Upper lobe of left lung (tissue), 6 donors: ENCODE measurements at regions not wholly inside any gene's neighbourhood (a gene's known extent, or its start where the extent isn't known, plus 50 kb on each side); places are given as distances from the start of the nearest gene placed in this dataset.

Experiments
- ATAC-seq, 2 donors: fragments of 200-7000 bp; cut with Tn5 transposase; one replicate each; pipeline ENCODE4 v1.9.1; 2022; ENCODE audit warnings: mild to moderate bottlenecking in 2 of 2, moderate library complexity in 2 of 2; ENCODE audit not compliant: low FRiP score in 2 of 2
- DNase-seq, 2 donors: peaks; one replicate each; pipeline ENCODE4 v3.0.0-alpha.2; 2019 to 2020
- H3K27ac ChIP-seq, 4 donors: fragments of 200-600 bp; sonication (generic); one replicate each; pipeline ENCODE4 v1.5.1; 2016 to 2019
- H3K27me3 ChIP-seq, 4 donors: fragments of 200-600 bp; sonication (generic); one replicate each; pipeline ENCODE4 v1.5.1; 2017 to 2019
- H3K36me3 ChIP-seq, 4 donors: fragments of 200-600 bp; sonication (generic); one replicate each; pipeline ENCODE4 v1.5.1; 2016 to 2019
- H3K4me1 ChIP-seq, 4 donors: fragments of 200-600 bp; sonication (generic); one replicate each; pipeline ENCODE4 v1.5.1; 2018 to 2019
- H3K4me3 ChIP-seq, 4 donors: fragments of 200-600 bp; sonication (generic); one replicate each; pipeline ENCODE4 v1.5.1; 2017 to 2019; ENCODE audit warnings: mild to moderate bottlenecking in 2 of 4, moderate library complexity in 1 of 4
- H3K9me3 ChIP-seq, 4 donors: fragments of 200-600 bp; sonication (generic); one replicate each; pipeline ENCODE4 v1.5.1; 2018 to 2019
- CTCF ChIP-seq, 6 experiments: fragments of 450-650 bp in 4 of 6; fragments of 200-600 bp in 2 of 6; sonication (generic) in 2 of 6; IDR thresholded peaks; one replicate each; pipeline ENCODE4 v1.5.1; 2016 to 2019; ENCODE audit warnings: antibody characterized with exemption in 6 of 6
- EP300 ChIP-seq, 4 donors: sonication (generic); formaldehyde crosslinking; IDR thresholded peaks; one replicate each; pipeline ENCODE4 v1.5.1; 2017; ENCODE audit warnings: antibody characterized with exemption in 4 of 4, control low read depth in 2 of 4
- POLR2A ChIP-seq, 4 donors: fragments of 450-650 bp; IDR thresholded peaks; one replicate each; pipeline ENCODE4 v1.5.1; 2016 to 2017; ENCODE audit warnings: antibody characterized with exemption in 4 of 4, mild to moderate bottlenecking in 2 of 4
- POLR2AphosphoS5 ChIP-seq, 2 donors: sonication (generic); formaldehyde crosslinking; IDR thresholded peaks; one replicate each; pipeline ENCODE4 v1.5.1; 2017; ENCODE audit warnings: antibody characterized with exemption in 2 of 2
- WGBS, 2 donors: methylation state at CpG; one replicate each; pipeline ENCODE4 v1.1.5; 2017 to 2018; 5-methylcytosine and 5-hydroxymethylcytosine counted together
- donor health status: DM: no; HTN: no; CAD: no; lungs with moderate emphysema.
- donor health status: DM: no; HTN: yes; CAD: no; lungs with severe emphysema.

DNA sequence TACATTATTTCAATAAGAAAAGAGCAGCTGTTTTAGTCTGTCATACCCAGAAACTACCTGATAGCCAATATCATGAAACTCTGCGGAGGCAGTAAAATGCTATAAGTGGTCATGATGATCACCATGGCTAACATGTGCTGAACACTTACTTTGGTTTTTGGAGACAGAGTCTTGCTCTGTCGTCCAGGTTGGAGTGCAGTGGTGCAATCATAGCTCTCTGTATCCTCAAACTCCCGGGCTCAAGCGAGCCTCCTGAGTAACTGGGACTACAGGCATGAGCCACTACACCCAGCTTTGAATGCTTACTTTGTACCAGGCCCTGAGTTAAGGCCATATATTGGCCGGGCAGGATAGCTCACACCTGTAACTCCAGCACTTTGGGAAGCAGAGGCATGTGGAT is 101.2 kb upstream of the DHX40 start:
- Histone ChIP-seq H3K27me3 (no peaks in the 10 kb centered on the region), H3K9me3 (no peaks in the 10 kb centered on the region), H3K36me3 (no peaks in the 10 kb centered on the region), H3K4me3 (no peak overlapping the region), H3K4me1 (no peaks in the 10 kb centered on the region), H3K27ac (no peak overlapping the region)
- TF ChIP-seq POLR2AphosphoS5 (IDR thresholded peaks at IDR 0.05) (no peak), CTCF (IDR thresholded peaks at IDR 0.05) (no peak), POLR2A (IDR thresholded peaks at IDR 0.05) (no peak), EP300 (IDR thresholded peaks at IDR 0.05) (no peak)
- 79 to 88% methylated on average over 2 to 5 of the region's 5 CpGs for WGBS, 2 donors
- DNase-seq (peak in 1 of 2 donors; percentile 22), ATAC-seq (no peak)

GRCh38 chr17:59465949-59466307 is 99.5 kb upstream of the DHX40 start:
- H3K27me3 ChIP-seq = no peaks in the 10 kb centered on the region
- H3K4me3 ChIP-seq = no peak overlapping the region

DNA sequence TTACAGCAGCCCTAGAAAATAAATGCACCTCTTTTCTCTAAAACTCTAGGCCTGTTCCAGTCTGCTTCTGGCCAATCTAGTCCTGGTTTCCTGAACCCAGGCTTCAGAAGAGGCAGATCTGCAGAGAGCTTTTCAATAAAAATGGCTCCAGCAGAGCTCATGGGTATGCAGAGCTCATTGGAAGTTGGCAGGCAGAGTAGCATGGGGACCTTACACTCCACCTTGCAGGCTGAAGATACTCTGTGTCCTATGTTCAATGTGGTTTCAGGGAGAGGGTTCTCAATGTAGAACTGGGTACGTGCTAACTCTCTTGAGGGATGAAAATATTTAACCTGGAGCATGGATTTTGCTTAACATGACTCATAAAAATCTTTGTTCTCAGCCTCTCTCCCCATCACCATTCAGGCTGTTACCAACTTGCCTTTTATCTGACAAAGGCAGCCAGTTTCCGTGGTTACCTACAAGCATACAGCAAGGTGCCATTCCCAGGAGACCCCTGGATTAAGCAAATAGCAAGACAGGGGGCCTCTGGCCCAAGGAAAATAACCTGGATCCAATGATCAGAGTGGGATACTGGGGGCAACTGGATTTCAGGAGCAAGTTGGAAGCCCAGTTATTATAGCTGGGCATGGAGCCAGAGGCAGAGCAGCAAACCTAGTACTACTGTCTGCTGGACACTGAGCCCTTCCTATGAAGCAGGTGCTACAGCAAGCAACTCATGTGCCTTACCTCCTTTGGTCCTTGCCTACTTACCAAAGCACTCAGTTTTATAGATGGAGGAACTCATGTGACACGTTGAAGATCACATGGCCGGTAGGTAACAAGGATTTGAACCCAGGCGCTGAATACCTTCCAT is 98.2 kb upstream of the DHX40 start:
- Histone ChIP-seq H3K36me3 (no peaks in the 10 kb centered on the region), H3K27ac (no peak overlapping the region), H3K4me3 (no peak overlapping the region), H3K4me1 (no peaks in the 10 kb centered on the region), H3K9me3 (no peaks in the 10 kb centered on the region), H3K27me3 (no peaks in the 10 kb centered on the region)
- 90 to 94% methylated on average over 5 of the region's 5 CpGs for WGBS, 2 donors
- no peak for DNase-seq
- no peak for ATAC-seq
- TF ChIP-seq POLR2A (IDR thresholded peaks at IDR 0.05) (no peak), CTCF (IDR thresholded peaks at IDR 0.05) (no peak), EP300 (IDR thresholded peaks at IDR 0.05) (no peak), POLR2AphosphoS5 (IDR thresholded peaks at IDR 0.05) (no peak)

More at GRCh38 chr17:59465949-59466307, 99.5 kb upstream of the DHX40 start:
- 88 to 89% methylated on average over 6 of the region's 6 CpGs for WGBS, 2 donors
- DNase-seq = no peak
- H3K4me1 ChIP-seq = no peaks in the 10 kb centered on the region
- H3K9me3 ChIP-seq = no peaks in the 10 kb centered on the region
- no peak overlapping the region for H3K27ac ChIP-seq
- TF ChIP-seq EP300 (IDR thresholded peaks at IDR 0.05) = no peak
- TF ChIP-seq POLR2A (IDR thresholded peaks at IDR 0.05) = no peak
- TF ChIP-seq CTCF (IDR thresholded peaks at IDR 0.05) = no peak
- no peak for TF ChIP-seq POLR2AphosphoS5 (IDR thresholded peaks at IDR 0.05)
- no peak for ATAC-seq
- H3K36me3 ChIP-seq = no peaks in the 10 kb centered on the region

- Histone ChIP-seq H3K27me3 (no peaks in the 10 kb centered on the region), H3K4me1 (no peaks in the 10 kb centered on the region)
- 82 to 90% methylated on average over 8 of the region's 8 CpGs for WGBS, 2 donors
Measured at GRCh38 chr17:59469786-59470485, 95.5 kb upstream of the DHX40 start.

More at GRCh38 chr17:59469786-59470485, 95.5 kb upstream of the DHX40 start:
- TF ChIP-seq POLR2AphosphoS5 (IDR thresholded peaks at IDR 0.05) (no peak), EP300 (IDR thresholded peaks at IDR 0.05) (no peak), POLR2A (IDR thresholded peaks at IDR 0.05) (no peak), CTCF (IDR thresholded peaks at IDR 0.05) (no peak)
- Histone ChIP-seq H3K9me3 (no peaks in the 10 kb centered on the region), H3K36me3 (no peaks in the 10 kb centered on the region), H3K4me3 (no peak overlapping the region), H3K27ac (no peak overlapping the region)
- ATAC-seq (no peak), DNase-seq (no peak)
